Panc1 (cell line): ENCODE measurements at regions not wholly inside any gene's neighbourhood (a gene's known extent, or its start where the extent isn't known, plus 50 kb on each side); places are given as distances from the start of the nearest gene placed in this dataset.

ENCODE experiments used
- ATAC-seq: fragments of 200-7000 bp; cut with Tn5 transposase; 2 replicates; pipeline ENCODE4 v1.9.1; 2020; ENCODE audit warnings: mild to moderate bottlenecking, moderate library complexity
- BruUV-seq: library from RNA; stranded (reverse); fragments of 400-500 nt; replicated peaks from 2 replicates; lab custom pipeline; 2021; lab: Mats Ljungman, UMichigan
- CTCF ChIA-PET: fragments of 300-600 bp; sonication (Branson Sonifier 250); formaldehyde crosslinking; loops from one replicate; lab custom pipeline; 2022; ENCODE audit warnings: antibody characterized with exemption; lab: Charles Lee
- POLR2A ChIA-PET: fragments of 300-600 bp; sonication (Branson Sonifier 250); formaldehyde crosslinking; loops from one replicate; lab custom pipeline; 2022; ENCODE audit warnings: antibody characterized with exemption; lab: Charles Lee
- DNase-seq: peaks from one replicate; pipeline ENCODE4 v3.0.0-alpha.2; 2010; ENCODE audit warnings: low read depth, low spot score
- H3K27ac ChIP-seq: 2 replicates; pipeline ENCODE4 v1.5.1; 2011; ENCODE audit warnings: mild to moderate bottlenecking, low read length, inconsistent platforms
- H3K27me3 ChIP-seq: fragments of 200-500 bp; sonication (Bioruptor generic); 2 replicates; pipeline ENCODE4 v1.6.0; 2014; ENCODE audit warnings: low read length, inconsistent platforms; ENCODE audit not compliant: control insufficient read depth, insufficient read depth
- H3K36me3 ChIP-seq: fragments of 200-500 bp; sonication (Bioruptor generic); 2 replicates; pipeline ENCODE4 v1.5.1; 2014; ENCODE audit warnings: inconsistent platforms, mild to moderate bottlenecking, low read length, moderate library complexity; ENCODE audit not compliant: control insufficient read depth, insufficient read depth
- H3K4me1 ChIP-seq: 2 replicates; pipeline ENCODE4 v1.5.1; 2011; ENCODE audit warnings: inconsistent platforms, mild to moderate bottlenecking, low read length, moderate library complexity; ENCODE audit not compliant: control insufficient read depth, insufficient read depth
- H3K4me3 ChIP-seq, 2 experiments: 2 replicates each; pipeline ENCODE4 v1.5.1; 2011 to 2012; ENCODE audit warnings: low read depth in 2 of 2, low read length in 2 of 2, mild to moderate bottlenecking in 2 of 2, inconsistent platforms in 1 of 2, moderate library complexity in 1 of 2
- H3K9me3 ChIP-seq: fragments of 200-500 bp; sonication (Bioruptor generic); 2 replicates; pipeline ENCODE4 v1.5.1; 2014; ENCODE audit warnings: low read depth, mild to moderate bottlenecking, inconsistent platforms, low read length, moderate library complexity; ENCODE audit not compliant: control insufficient read depth, insufficient read depth
- POLR2AphosphoS5 ChIP-seq: IDR thresholded peaks from 2 replicates; pipeline ENCODE4 v1.6.1; 2012; ENCODE audit warnings: mild to moderate bottlenecking, low read depth, low read length, moderate library complexity
- SIN3A ChIP-seq: IDR thresholded peaks from 2 replicates; pipeline ENCODE4 v1.6.1; 2012; ENCODE audit warnings: low read depth, mild to moderate bottlenecking, low read length, moderate library complexity, borderline replicate concordance; ENCODE audit not compliant: insufficient read depth
- TCF7L2 ChIP-seq: IDR thresholded peaks from 2 replicates; pipeline ENCODE4 v1.6.1; 2011; ENCODE audit warnings: mild to moderate bottlenecking, low read depth, low read length, inconsistent platforms
- in situ Hi-C: cut with HindIII; loops from 2 replicates; pipeline ENCODE4 v1.10.0; 2016; ENCODE audit warnings: low sequenced_read_pairs, low pct_unique_long_range_greater_than_20kb
- intact Hi-C: fragments of 100-400 bp; cut with micrococcal nuclease; formaldehyde crosslinking; loops from one replicate; pipeline ENCODE4 v1.10.0; 2022; ENCODE audit not compliant: unreplicated experiment
- TF ChIP-seq, protein P1 (sequence below): fragments of 450-650 bp; IDR thresholded peaks from 2 replicates; pipeline ENCODE4 v1.5.1; 2017; ENCODE audit warnings: mild to moderate bottlenecking
- TF ChIP-seq, protein P2 (sequence below), 2 experiments: IDR thresholded peaks; 2 replicates each; pipeline ENCODE4 v1.6.1; 2011 to 2012; ENCODE audit warnings: low read depth in 2 of 2, control low read depth in 1 of 2, low read length in 1 of 2, mild to moderate bottlenecking in 1 of 2, moderate library complexity in 1 of 2; ENCODE audit not compliant: insufficient read depth in 1 of 2

DNA sequence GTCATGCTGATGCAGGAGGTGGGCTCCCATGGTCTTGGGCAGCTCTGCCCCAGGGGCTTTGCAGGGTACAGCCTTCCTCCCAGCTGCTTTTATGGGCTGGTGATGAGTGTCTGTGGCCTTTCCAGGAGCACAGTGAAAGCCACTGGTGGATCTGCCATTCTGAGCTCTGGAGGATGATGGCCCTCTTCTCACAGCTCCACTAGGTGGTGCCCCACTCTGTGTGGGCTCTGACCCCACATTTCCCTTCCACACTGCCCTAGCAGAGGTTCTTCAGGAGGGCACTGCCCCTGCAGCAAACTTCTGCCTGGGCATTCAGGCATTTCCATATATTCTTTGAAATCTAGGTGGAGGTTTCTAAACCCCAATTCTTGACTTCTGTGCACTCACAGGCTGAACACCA lies 1188.6 kb downstream of the MRPL39 start:
- Histone ChIP-seq H3K9me3 (peaks cover 5% of the 10 kb centered on the region; the same call in 1 of the 2 replicates), H3K27ac (no peak overlapping the region), H3K4me1 (no peaks in the 10 kb centered on the region), H3K27me3 (no peaks in the 10 kb centered on the region), H3K36me3 (no peaks in the 10 kb centered on the region), H3K4me3 (no peak overlapping the region)
- CTCF ChIA-PET = no interaction called here
- TF ChIP-seq, protein P1, sequence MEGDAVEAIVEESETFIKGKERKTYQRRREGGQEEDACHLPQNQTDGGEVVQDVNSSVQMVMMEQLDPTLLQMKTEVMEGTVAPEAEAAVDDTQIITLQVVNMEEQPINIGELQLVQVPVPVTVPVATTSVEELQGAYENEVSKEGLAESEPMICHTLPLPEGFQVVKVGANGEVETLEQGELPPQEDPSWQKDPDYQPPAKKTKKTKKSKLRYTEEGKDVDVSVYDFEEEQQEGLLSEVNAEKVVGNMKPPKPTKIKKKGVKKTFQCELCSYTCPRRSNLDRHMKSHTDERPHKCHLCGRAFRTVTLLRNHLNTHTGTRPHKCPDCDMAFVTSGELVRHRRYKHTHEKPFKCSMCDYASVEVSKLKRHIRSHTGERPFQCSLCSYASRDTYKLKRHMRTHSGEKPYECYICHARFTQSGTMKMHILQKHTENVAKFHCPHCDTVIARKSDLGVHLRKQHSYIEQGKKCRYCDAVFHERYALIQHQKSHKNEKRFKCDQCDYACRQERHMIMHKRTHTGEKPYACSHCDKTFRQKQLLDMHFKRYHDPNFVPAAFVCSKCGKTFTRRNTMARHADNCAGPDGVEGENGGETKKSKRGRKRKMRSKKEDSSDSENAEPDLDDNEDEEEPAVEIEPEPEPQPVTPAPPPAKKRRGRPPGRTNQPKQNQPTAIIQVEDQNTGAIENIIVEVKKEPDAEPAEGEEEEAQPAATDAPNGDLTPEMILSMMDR = no peak
- TF ChIP-seq TCF7L2 (no peak), POLR2AphosphoS5 (no peak), SIN3A (no peak)
- TF ChIP-seq, protein P2, sequence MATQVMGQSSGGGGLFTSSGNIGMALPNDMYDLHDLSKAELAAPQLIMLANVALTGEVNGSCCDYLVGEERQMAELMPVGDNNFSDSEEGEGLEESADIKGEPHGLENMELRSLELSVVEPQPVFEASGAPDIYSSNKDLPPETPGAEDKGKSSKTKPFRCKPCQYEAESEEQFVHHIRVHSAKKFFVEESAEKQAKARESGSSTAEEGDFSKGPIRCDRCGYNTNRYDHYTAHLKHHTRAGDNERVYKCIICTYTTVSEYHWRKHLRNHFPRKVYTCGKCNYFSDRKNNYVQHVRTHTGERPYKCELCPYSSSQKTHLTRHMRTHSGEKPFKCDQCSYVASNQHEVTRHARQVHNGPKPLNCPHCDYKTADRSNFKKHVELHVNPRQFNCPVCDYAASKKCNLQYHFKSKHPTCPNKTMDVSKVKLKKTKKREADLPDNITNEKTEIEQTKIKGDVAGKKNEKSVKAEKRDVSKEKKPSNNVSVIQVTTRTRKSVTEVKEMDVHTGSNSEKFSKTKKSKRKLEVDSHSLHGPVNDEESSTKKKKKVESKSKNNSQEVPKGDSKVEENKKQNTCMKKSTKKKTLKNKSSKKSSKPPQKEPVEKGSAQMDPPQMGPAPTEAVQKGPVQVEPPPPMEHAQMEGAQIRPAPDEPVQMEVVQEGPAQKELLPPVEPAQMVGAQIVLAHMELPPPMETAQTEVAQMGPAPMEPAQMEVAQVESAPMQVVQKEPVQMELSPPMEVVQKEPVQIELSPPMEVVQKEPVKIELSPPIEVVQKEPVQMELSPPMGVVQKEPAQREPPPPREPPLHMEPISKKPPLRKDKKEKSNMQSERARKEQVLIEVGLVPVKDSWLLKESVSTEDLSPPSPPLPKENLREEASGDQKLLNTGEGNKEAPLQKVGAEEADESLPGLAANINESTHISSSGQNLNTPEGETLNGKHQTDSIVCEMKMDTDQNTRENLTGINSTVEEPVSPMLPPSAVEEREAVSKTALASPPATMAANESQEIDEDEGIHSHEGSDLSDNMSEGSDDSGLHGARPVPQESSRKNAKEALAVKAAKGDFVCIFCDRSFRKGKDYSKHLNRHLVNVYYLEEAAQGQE (IDR thresholded peaks at IDR 0.05; ENCODE audit: insufficient read depth in 1 of 2, low read depth in 2 of 2, low read length in 1 of 2) = no peak
- intact Hi-C loops = no loop called here
- no peak for ATAC-seq
- POLR2A ChIA-PET = no interaction called here
- BruUV-seq = no TSS peak
- in situ Hi-C loops = no loop called here
- DNase-seq = no peak

DNA sequence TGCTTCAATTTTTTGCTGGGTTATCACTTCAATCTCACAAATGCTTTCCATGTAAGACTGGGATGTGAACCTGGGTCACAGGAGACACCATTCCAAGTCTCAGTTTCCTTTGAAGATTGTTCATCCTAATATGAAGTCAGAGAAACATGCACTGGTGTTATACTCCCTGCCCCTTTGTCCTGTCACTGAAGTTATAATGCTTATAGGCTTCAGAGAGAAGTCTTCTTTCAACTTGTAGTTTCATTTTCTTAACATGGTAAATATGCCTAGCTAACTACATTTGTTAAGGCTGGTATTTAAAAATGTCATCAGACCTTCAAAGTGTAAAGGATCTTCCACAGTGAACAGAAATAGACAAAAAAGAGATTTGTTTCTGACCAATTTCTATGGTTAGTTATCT lies 1195.9 kb downstream of the MRPL39 start:
- in situ Hi-C loops (no loop called here), intact Hi-C loops (no loop called here)
- Histone ChIP-seq H3K27me3 (no peaks in the 10 kb centered on the region), H3K4me3 (no peak overlapping the region), H3K36me3 (no peaks in the 10 kb centered on the region), H3K9me3 (no peaks in the 10 kb centered on the region), H3K27ac (no peak overlapping the region), H3K4me1 (no peaks in the 10 kb centered on the region)
- TF ChIP-seq POLR2AphosphoS5 = no peak
- TF ChIP-seq, protein P1 = no peak
- no peak for TF ChIP-seq SIN3A
- TF ChIP-seq, protein P2 (IDR thresholded peaks at IDR 0.05; ENCODE audit: insufficient read depth in 1 of 2, low read depth in 2 of 2, low read length in 1 of 2) = no peak
- TF ChIP-seq TCF7L2 = no peak
- CTCF ChIA-PET = no interaction called here
- ATAC-seq = no peak
- DNase-seq = no peak
- POLR2A ChIA-PET = no interaction called here
- no TSS peak for BruUV-seq
